GM13976 (cell line): ENCODE measurements at regions not wholly inside any gene's neighbourhood (a gene's known extent, or its start where the extent isn't known, plus 50 kb on each side); places are given as distances from the start of the nearest gene placed in this dataset.

Source experiments
- DNase-seq: peaks from one replicate; pipeline ENCODE4 v3.0.0; 2012; ENCODE audit warnings: low spot score
- in situ Hi-C: fragments of 300-500 bp; cut with MboI; formaldehyde crosslinking; loops from one replicate; pipeline ENCODE4 v1.12.0; 2022; ENCODE audit warnings: low sequenced_read_pairs, mixed read lengths, inconsistent platforms; ENCODE audit not compliant: unreplicated experiment
- TF ChIP-seq, protein P1 (sequence below): IDR thresholded peaks from 2 replicates; pipeline ENCODE4 v1.5.1; 2012; ENCODE audit warnings: borderline replicate concordance, mild to moderate bottlenecking; ENCODE audit not compliant: insufficient read depth; ENCODE audit errors: extremely low read depth, missing control alignments, control extremely low read depth

DNA sequence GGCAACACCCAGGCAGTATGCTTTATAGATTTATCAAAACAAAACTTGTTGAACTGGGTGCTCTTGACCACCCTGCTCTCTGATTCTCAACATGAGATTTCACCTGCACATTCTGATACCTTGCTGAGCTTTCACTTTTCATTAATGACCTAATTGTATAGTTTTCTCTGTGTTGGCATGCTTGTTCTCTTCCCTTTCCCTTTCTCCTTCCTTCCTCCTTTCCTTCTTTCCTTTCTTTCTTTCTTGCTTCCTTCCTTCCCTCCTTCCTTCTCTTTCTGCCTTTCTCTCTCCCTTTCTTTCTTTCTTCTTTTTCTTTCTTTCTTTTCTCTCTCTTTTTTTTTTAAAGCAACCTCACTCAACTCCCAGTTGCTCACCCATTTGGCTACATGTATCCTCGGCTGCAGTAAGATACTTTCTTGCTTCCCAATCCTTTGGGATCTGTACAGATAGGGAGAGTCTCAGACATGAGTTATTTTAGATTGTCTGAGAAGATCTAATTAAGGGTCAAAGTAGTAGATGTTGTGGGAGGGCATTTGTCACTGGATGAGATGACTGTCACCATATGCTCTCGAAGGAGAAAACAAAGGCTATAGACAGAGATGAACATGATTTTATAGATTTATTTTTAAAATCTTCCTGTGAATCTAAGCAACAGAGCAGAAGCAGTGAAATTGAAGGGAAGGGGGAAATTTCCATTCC is 458.0 kb downstream of the USP25 start:
- no peak for DNase-seq
- TF ChIP-seq, protein P1, sequence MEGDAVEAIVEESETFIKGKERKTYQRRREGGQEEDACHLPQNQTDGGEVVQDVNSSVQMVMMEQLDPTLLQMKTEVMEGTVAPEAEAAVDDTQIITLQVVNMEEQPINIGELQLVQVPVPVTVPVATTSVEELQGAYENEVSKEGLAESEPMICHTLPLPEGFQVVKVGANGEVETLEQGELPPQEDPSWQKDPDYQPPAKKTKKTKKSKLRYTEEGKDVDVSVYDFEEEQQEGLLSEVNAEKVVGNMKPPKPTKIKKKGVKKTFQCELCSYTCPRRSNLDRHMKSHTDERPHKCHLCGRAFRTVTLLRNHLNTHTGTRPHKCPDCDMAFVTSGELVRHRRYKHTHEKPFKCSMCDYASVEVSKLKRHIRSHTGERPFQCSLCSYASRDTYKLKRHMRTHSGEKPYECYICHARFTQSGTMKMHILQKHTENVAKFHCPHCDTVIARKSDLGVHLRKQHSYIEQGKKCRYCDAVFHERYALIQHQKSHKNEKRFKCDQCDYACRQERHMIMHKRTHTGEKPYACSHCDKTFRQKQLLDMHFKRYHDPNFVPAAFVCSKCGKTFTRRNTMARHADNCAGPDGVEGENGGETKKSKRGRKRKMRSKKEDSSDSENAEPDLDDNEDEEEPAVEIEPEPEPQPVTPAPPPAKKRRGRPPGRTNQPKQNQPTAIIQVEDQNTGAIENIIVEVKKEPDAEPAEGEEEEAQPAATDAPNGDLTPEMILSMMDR, result no peak
- in situ Hi-C loops, result no loop called here

DNA sequence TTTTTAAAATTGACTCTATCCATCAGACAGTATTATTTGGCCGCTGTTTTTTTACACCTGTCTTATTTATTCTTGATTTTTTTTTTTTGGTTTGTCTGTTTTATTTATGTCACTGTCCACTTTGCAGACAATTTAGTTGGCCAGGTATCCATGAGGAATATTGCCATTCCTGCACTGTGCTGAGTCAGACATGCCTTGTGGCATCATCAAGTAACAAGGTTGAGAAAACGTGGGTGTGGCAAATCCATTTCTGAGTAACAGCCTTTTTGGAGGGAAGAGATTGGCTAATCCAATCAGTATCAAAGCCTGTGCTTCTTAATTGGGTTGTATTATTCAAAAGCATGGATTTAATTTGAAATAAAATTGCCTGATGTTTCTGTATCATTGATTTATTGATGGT is 463.1 kb downstream of the USP25 start:
- DNase-seq, result no peak
- in situ Hi-C loops, result no loop called here
- TF ChIP-seq, protein P1, result no peak

- TF ChIP-seq, protein P1, result no peak
These were observed 463.8 kb downstream of the USP25 start for GRCh38 chr21:16193496-16194094.

GRCh38 chr21:16194095-16194787 is 464.5 kb downstream of the USP25 start:
- in situ Hi-C loops, result no loop called here
- no peak for DNase-seq
- TF ChIP-seq, protein P1, result no peak

More at GRCh38 chr21:16193496-16194094, 463.8 kb downstream of the USP25 start:
- DNase-seq, result no peak
- in situ Hi-C loops, result no loop called here

DNA sequence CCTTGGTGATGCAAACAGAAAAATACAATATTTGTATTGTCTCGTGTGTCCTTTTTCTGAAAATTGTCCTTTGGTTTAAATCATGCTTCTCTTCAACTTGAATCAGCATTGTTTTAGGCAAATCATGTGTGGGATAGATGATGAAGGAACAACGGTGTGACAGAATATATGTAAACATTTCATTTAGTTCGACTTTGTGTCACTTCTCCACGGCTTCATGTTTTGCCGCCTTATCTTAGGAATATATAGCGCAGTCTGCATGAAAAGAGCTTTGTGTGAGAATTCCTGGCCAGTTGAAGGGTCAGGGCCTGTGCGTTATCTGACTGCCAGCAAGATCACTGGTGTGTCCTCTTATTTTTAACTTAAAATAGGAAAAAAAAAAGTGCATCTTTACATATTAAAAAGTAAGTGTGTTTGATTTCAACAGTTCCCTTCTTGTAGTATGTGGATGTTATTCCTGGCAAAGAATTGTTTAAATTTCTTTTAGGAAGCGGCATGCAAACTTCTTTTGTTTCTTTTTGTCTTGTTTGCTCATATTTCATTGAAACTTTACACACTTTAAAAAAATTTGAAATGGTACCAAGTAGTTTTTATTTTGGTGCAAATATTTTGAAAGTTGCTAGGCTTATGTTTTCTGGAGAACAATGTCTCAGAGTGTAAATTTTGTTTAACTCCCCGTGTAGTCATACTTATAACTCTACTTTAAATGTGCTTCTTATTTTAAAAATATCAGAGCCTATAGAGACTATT is 465.2 kb downstream of the USP25 start:
- TF ChIP-seq, protein P1, result no peak
- DNase-seq, result no peak
- in situ Hi-C loops, result no loop called here

DNA sequence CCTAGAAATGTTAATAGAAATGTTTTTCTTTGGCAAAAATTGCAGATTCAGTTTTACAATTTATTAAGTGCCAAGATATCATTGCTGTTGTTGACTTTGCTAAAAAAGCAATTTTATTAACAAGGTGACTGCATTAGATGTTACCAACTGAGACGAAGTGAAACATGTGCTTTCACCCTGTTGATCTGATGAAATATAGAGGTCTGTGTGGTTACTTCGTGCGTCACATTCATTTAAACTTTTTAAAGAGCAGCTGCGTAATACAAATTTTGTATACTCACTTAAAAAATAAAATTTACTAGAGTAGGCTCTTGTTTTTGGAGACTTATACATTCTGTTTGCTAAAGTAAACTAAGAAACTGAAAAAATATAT is 465.7 kb downstream of the USP25 start:
- in situ Hi-C loops, result no loop called here
- TF ChIP-seq, protein P1, result no peak
- no peak for DNase-seq
